ENCODE measurements at regions not wholly inside any gene's neighbourhood (a gene's known extent, or its start where the extent isn't known, plus 50 kb on each side); places are given as distances from the start of the nearest gene placed in this dataset.
"Not testable (repeated sequence)": the region's sequence is repeated elsewhere in the genome, so short reads cannot be mapped to it uniquely, and the experiment has no call there.

DNA sequence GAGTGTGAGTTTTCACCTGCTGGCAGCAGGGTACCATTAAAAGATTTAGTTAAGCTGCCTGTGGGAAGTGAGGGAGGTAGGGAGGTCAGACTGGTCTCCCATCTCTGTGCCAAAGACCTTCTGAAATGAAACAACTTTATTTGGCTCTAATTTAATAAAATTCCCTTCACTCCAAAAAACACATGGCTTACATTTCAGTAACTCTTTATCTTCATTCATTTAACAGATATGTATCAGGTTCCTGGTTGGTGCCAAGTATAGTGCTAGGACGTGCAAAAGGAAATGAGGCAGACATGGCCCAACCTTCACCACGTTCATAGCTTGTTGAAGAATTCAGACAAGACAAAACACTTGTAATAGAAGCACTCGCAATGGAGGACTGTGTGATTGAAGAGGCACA, 282.3 kb downstream of the SEC16B start:
- no peak overlapping the region for H2AFZ ChIP-seq (ENCODE audit: low read depth)
- no peaks in the 10 kb centered on the region for H4K20me1 ChIP-seq (ENCODE audit: insufficient read depth)
- H3K4me1 ChIP-seq (ENCODE audit: low read depth, poor library complexity, severe bottlenecking): no peaks in the 10 kb centered on the region
- no peak overlapping the region for H3K27ac ChIP-seq
- no peaks in the 10 kb centered on the region for H3K36me3 ChIP-seq (ENCODE audit: insufficient read depth)
- no peak overlapping the region for H3K4me3 ChIP-seq (IDR thresholded peaks at IDR 0.05; ENCODE audit: insufficient read depth, low read depth, low read length)
- H3K9ac ChIP-seq: no peak overlapping the region
- H3K27me3 ChIP-seq (ENCODE audit: insufficient read depth, low read depth): no peaks in the 10 kb centered on the region
- no peaks in the 10 kb centered on the region for H3K79me2 ChIP-seq (ENCODE audit: insufficient read depth, low read depth)
- no peak overlapping the region for H3K4me2 ChIP-seq
- TF ChIP-seq, protein P1, sequence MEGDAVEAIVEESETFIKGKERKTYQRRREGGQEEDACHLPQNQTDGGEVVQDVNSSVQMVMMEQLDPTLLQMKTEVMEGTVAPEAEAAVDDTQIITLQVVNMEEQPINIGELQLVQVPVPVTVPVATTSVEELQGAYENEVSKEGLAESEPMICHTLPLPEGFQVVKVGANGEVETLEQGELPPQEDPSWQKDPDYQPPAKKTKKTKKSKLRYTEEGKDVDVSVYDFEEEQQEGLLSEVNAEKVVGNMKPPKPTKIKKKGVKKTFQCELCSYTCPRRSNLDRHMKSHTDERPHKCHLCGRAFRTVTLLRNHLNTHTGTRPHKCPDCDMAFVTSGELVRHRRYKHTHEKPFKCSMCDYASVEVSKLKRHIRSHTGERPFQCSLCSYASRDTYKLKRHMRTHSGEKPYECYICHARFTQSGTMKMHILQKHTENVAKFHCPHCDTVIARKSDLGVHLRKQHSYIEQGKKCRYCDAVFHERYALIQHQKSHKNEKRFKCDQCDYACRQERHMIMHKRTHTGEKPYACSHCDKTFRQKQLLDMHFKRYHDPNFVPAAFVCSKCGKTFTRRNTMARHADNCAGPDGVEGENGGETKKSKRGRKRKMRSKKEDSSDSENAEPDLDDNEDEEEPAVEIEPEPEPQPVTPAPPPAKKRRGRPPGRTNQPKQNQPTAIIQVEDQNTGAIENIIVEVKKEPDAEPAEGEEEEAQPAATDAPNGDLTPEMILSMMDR (conservative IDR thresholded peaks at IDR 0.05; ENCODE audit: low read depth, low read length): no peak

GRCh38 chr1:177686933-177687332, 282.9 kb downstream of the SEC16B start:
- Histone ChIP-seq H3K4me1 (ENCODE audit: low read depth, poor library complexity, severe bottlenecking) (no peaks in the 10 kb centered on the region), H3K4me3 (IDR thresholded peaks at IDR 0.05; ENCODE audit: insufficient read depth, low read depth, low read length) (no peak overlapping the region), H3K4me2 (no peak overlapping the region), H3K27ac (no peak overlapping the region), H3K36me3 (ENCODE audit: insufficient read depth) (no peaks in the 10 kb centered on the region), H2AFZ (ENCODE audit: low read depth) (no peak overlapping the region), H4K20me1 (ENCODE audit: insufficient read depth) (no peaks in the 10 kb centered on the region), H3K9ac (no peak overlapping the region), H3K79me2 (ENCODE audit: insufficient read depth, low read depth) (no peaks in the 10 kb centered on the region), H3K27me3 (ENCODE audit: insufficient read depth, low read depth) (no peaks in the 10 kb centered on the region)
- TF ChIP-seq, protein P1 (conservative IDR thresholded peaks at IDR 0.05; ENCODE audit: low read depth, low read length): no peak

DNA sequence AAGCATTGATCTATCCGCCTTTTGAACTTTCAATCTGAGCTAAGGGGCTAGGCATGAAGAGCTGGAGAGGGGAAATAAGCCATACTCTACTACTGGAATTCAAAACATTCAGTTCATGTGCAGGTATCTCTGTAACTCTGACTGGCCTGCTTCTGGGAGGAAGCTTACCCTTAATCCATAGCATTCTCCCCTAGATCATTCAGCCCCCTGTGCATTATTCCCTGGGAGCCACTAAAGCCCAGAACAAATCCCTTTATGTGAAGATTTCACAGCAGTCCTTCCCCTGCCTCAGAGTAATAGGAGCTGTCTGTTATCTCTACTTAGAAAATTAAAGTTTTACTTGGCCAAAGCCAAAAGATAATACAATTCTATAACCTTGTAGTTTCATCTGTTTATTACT, 300.7 kb downstream of the SEC16B start:
- H3K27me3 ChIP-seq (ENCODE audit: insufficient read depth, low read depth): no peaks in the 10 kb centered on the region
- no peak overlapping the region for H3K4me2 ChIP-seq
- TF ChIP-seq, protein P1 (conservative IDR thresholded peaks at IDR 0.05; ENCODE audit: low read depth, low read length): no peak
- H3K4me3 ChIP-seq (IDR thresholded peaks at IDR 0.05; ENCODE audit: insufficient read depth, low read depth, low read length): no peak overlapping the region
- H4K20me1 ChIP-seq (ENCODE audit: insufficient read depth): no peaks in the 10 kb centered on the region
- H3K4me1 ChIP-seq (ENCODE audit: low read depth, poor library complexity, severe bottlenecking): no peaks in the 10 kb centered on the region
- H3K27ac ChIP-seq: no peak overlapping the region
- H2AFZ ChIP-seq (ENCODE audit: low read depth): no peak overlapping the region
- no peaks in the 10 kb centered on the region for H3K36me3 ChIP-seq (ENCODE audit: insufficient read depth)
- H3K79me2 ChIP-seq (ENCODE audit: insufficient read depth, low read depth): no peaks in the 10 kb centered on the region
- no peak overlapping the region for H3K9ac ChIP-seq

DNA sequence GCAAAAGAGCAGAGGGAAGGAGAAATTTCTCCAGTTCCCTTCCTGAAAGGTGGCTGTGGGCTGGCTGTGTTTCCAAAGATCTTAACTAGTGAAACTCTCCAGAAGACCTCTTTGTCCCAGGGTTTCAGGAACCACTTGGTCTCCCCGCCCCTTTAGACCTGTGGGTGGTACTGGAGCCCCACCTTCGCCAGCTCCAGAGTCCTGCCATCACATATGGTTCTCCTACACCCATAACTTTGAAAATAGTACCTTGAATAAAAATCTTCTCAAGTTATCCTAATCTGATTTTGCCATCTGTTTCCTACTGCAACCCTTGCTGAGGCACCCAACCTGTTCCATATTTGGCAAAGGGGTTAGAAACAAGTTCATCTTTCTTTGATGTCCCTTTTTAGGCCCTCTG, 303.9 kb downstream of the SEC16B start:
- no peak overlapping the region for H3K27ac ChIP-seq
- H3K9ac ChIP-seq: no peak overlapping the region
- H3K4me1 ChIP-seq (ENCODE audit: low read depth, poor library complexity, severe bottlenecking): no peaks in the 10 kb centered on the region
- H2AFZ ChIP-seq (ENCODE audit: low read depth): no peak overlapping the region
- TF ChIP-seq, protein P1 (conservative IDR thresholded peaks at IDR 0.05; ENCODE audit: low read depth, low read length): no peak
- H3K27me3 ChIP-seq (ENCODE audit: insufficient read depth, low read depth): no peaks in the 10 kb centered on the region
- H3K79me2 ChIP-seq (ENCODE audit: insufficient read depth, low read depth): no peaks in the 10 kb centered on the region
- H3K36me3 ChIP-seq (ENCODE audit: insufficient read depth): no peaks in the 10 kb centered on the region
- H3K4me2 ChIP-seq: no peak overlapping the region
- no peaks in the 10 kb centered on the region for H4K20me1 ChIP-seq (ENCODE audit: insufficient read depth)
- no peak overlapping the region for H3K4me3 ChIP-seq (IDR thresholded peaks at IDR 0.05; ENCODE audit: insufficient read depth, low read depth, low read length)

- not testable (repeated sequence) for H2AFZ ChIP-seq (ENCODE audit: low read depth); H3K4me1 ChIP-seq (ENCODE audit: low read depth, poor library complexity, severe bottlenecking); H3K79me2 ChIP-seq (ENCODE audit: insufficient read depth, low read depth); H3K4me3 ChIP-seq (IDR thresholded peaks at IDR 0.05; ENCODE audit: insufficient read depth, low read depth, low read length); H3K27me3 ChIP-seq (ENCODE audit: insufficient read depth, low read depth); H3K36me3 ChIP-seq (ENCODE audit: insufficient read depth); H4K20me1 ChIP-seq (ENCODE audit: insufficient read depth); H3K4me2 ChIP-seq; H3K9ac ChIP-seq; H3K27ac ChIP-seq
These were observed 305.1 kb downstream of the SEC16B start for GRCh38 chr1:177664742-177665141.
